D341Med (cell line): ENCODE measurements at regions not wholly inside any gene's neighbourhood (a gene's known extent, or its start where the extent isn't known, plus 50 kb on each side); places are given as distances from the start of the nearest gene placed in this dataset.

Source experiments
- DNase-seq: peaks from one replicate; pipeline ENCODE4 v3.0.0; 2012; ENCODE audit warnings: low spot score

GRCh38 chr6:168968228-168968627, 285.4 kb downstream of the THBS2 start:
- no peak for DNase-seq

DNA sequence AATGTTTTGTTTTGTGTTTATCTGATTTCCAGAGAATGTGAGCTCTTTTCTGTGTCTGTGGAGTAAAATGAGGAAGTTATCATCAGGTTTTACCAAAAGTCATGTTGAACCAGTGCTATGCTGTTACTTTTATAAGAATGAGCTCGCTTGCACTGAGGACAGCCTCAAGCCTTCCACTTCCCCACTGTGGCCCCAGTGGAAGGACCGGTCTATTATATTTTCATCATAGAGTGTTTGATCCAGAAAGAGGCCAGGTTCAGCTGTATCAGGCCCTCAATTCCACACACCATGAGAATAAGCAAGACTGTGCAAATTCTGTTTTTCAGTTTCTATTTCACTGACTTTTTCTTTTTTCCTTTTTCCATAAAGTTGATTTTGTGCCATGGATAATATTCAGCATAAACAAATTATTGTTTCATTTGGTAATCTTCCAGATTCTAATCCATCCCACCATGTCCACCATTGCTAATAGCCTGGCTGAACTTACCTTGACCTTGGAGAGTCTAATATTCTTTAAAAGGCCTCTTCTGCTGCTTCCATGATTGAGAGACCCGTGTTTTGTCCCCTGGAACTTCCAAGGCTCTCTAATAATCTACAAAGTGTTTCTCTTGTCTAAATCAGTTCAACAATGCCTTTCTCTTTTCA, 286.2 kb downstream of the THBS2 start:
- no peak for DNase-seq

- DNase-seq = no peak
Measured at GRCh38 chr6:168964138-168964835, 289.4 kb downstream of the THBS2 start.

GRCh38 chr6:168962886-168963285, 290.8 kb downstream of the THBS2 start:
- no peak for DNase-seq

DNA sequence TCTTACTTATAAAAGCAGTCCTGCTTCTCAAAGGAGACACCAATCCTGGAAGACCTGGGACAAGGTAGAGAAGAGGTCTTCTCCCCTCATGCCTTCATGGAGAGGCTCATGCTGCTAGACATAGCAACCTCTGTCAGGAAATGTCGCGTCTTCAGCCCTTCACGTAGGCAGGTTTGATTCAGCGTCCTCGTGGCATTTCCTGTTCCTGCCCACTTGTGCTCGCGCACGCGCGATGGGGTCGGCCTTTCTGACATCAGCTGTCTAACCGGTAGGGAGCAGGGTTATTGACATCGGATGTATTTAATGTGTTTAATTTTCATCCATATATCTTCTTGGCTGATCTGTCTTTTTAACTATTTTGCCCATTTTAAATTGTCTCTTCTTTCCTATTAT, 292.4 kb downstream of the THBS2 start:
- no peak for DNase-seq

- DNase-seq = no peak
Measured at GRCh38 chr6:168960551-168961263, 292.9 kb downstream of the THBS2 start.

DNA sequence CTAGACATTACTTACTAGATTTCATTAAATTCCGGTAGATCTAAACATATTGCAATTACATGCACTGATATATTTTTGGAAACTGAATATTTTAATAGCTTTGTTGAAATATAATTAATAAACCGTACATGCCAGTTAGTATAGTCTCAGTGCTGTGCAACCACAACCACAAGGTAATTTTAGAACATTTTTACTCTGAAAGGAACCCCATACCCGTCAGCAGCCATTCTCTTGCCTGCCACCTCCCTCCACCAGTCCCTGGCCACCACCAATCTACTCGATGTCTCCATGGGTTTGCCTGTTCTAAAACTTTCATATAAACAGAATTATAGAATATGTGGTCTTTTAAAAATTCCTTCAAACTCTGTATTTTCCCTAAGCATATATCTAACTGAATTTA, 293.9 kb downstream of the THBS2 start:
- DNase-seq = no peak

DNA sequence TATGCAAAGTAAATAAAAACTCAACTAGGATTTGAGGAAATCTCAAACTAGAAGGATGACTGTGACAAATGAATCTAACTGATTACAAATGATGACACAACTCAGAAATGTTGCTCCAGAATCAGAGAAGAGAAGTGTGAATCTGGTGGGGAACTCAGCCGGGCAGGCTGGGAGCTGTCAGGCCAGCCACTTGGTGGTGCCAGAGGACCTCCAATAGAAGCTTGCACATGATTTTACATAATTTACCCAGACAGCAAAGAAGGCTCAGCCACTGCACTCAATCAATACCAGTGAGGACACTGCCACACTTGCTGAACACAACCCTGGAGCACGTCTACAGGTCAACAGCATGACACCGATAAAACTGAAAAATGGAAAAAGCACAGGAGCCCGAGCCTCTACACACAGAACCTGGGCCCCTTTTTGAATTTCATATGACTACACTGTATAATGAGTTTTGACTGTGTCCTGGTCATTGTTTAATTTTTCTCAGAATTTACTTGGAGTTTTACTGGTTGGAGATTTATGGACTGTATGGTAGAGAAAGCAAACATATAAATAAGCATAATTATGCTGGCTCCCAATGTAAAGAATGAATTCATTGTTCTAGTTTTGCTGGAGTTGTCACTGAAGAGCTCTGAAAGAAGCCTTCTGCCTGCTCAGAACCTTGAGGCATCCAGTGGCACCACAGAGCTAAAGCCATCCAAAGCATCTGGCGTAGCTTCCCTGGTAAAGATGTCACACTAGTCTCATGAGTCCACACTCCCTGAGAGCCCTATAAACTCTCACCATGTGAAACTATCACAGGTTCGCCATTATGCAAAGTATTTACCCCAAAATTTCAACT, 296.5 kb downstream of the THBS2 start:
- DNase-seq = peak; percentile 61

DNA sequence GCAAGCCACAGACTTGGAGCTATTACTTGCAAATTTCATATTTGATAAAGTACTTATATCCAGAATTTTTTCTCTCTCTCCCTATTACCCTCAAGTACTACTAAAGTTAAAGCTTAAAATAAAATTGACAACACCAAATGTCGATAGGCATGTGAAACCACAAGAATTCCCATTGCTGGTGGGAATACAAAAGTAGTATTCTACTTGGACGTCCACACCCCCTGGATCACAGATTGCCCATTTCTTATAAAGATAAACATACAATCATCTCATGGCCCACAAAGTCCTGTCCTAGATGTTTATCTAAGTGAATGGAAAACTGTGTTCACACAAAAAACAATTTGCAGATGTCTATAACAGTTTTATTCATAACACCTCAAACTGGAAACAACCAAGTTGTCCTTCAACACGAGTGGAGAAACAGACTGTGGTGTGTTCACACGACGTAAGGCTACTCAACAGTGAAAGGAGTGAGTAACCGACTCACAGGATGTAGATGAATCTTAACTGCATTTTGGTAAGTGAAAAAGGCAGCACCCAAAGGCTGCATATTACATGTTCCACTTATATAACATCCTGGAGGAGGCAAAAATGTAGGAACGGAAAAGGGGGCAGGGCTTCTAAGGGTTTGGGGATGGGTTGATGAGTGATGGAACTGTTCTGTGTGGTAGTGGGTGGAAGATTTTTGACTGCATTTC, 297.4 kb downstream of the THBS2 start:
- DNase-seq = no peak

DNA sequence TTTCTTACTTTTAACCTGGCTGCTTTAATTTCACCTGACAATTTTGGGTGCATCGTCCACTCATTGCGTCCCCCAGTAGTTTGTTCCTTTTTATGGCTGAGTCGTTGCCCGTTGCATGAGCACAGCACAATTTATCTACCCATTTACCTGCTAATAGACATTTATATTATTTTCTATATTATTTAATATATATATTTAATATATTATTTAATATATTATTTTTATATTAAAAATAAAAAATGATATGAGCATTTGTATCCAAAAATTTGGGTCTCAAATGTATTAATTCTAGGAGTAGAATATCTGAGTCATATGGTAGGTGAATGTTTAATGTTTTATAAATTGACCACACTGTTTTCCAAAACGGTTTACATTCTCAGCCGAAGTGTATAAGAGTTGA, 300.2 kb downstream of the THBS2 start:
- no peak for DNase-seq

- DNase-seq = no peak
Measured at GRCh38 chr6:168951217-168951616, 302.4 kb downstream of the THBS2 start.

DNA sequence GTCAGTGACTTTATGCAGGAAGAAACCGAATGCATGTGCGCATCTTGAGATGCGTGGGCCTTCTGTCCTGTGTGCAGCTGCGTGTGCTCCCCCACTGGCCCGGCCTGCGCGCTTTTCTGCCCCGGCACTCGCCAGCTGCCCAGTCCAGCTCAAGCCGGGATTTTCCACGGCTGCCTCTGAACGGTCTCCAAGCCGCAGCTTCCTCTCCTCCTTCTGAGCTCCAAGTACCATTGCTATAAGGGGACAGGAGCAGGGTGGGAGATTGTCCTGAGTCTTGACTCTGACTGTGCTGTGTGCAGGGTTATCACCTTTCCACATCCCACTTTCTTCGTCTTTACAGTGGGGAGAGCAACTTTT, 302.8 kb downstream of the THBS2 start:
- DNase-seq = no peak

- DNase-seq = no peak
Measured at GRCh38 chr6:168949981-168950857, 303.4 kb downstream of the THBS2 start.

DNA sequence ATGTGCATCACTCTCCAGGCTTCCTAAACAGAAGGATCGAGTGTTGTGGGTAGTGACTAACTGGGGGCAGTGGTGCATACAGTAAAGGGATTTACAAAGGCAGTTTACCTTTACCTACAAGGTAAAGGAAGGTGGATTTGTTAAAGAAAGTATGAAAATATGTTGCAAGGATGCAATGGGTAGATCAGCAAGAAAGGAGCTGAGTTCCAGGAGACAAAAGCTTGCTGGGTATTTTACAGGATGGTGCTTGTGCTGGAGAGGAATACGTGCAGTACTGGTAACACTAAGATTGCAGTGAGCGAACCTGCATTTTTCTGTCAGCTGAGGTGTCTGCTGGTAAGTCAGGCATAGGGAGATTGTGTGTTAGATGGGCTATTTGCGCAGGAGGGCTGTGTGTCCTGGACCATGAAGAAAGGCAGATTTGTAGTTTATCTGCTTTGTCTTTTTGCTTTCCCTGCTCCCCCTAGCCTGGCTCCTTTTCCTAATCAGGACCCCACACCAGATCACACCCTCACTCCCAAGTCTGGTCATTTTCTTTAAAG, 304.6 kb downstream of the THBS2 start:
- no peak for DNase-seq

GRCh38 chr6:168948002-168948401, 305.6 kb downstream of the THBS2 start:
- DNase-seq = no peak

DNA sequence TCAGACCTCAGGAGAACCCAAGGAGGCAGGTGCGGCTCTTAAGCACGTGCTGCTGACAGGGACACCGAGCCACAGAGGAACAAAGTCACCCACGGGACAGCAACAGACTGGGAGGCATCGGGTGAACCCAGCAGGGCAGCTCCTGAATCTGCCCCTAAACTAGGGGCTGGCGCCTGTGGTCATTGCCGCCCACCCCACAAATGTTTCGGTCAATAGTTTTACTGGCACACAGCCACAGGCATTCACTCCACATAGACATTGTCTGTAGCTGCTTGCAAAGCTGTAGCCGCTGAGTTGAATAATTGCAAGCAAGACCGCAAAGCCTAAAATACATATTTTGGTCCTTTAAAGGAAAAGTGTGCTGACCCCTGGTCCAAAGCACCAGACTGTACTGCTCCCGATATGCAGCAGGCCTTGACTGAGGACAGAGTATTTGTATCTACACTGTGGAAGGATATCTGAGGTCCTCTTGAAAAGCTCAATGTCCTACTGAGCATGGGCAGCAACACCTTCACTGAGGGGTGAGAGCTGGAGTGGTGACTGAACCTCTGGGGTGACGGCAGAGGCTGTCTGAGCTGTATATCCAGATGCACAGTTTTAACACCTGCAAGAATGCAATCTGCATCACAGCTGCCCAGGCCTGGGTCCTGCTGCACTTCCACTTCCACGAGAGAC, 310.3 kb downstream of the THBS2 start:
- no peak for DNase-seq

DNA sequence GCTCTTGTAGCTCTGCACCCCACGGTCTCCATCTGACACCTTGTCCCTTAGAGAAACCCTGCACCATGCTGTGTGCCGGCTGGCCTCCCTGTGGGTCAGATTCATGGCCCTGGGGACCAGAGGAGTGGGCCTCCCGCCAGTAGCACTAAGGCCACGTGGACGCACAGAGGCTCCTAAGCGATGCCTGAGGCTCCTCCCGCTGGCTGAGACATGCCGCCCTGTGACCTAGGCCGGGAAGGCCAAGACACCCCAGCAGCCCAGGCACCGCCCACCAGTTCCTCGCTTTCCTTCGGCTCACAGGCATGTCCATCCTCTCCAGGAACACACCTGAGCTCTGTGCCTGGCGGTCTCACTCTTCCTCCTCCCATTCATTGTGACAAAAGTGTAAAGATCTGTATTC, 311.0 kb downstream of the THBS2 start:
- no peak for DNase-seq

GRCh38 chr6:168941036-168941435, 312.6 kb downstream of the THBS2 start:
- no peak for DNase-seq

GRCh38 chr6:168939796-168940195, 313.9 kb downstream of the THBS2 start:
- DNase-seq = no peak

- DNase-seq = no peak
Measured at GRCh38 chr6:168939041-168939440, 314.6 kb downstream of the THBS2 start.
